GM18508 (cell line): ENCODE measurements at regions not wholly inside any gene's neighbourhood (a gene's known extent, or its start where the extent isn't known, plus 50 kb on each side); places are given as distances from the start of the nearest gene placed in this dataset.

ENCODE experiments used
- ATAC-seq: cut with Tn5 transposase; IDR thresholded peaks from one replicate; pipeline ENCODE4 v1.9.1; 2021; ENCODE audit warnings: moderate number of reproducible peaks; ENCODE audit not compliant: insufficient read depth, unreplicated experiment

DNA sequence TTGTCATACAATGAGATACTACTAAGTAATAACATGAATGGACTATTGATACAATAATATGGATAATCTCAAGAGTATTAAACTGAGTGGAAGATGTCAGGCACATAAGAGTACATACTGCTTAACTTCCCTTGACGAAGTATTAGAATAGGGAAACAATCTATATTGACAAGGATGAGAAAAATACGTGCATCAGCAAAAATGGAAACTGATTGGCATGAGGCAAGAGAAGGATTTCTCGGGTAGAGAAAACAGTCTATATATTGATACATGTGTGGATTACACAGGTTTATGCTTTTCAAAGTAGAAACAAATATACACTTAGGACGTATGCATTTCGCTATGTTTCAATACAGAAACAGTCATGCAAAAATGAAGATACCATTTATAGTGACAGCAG, 57.4 kb downstream of the PRR20E start:
- ATAC-seq: no peak

GRCh38 chr13:57250472-57250871, 83.5 kb downstream of the PRR20E start:
- no peak for ATAC-seq

- ATAC-seq: no peak
These were observed 86.6 kb downstream of the PRR20E start for GRCh38 chr13:57253551-57253950.

- ATAC-seq: no peak
These were observed 98.0 kb downstream of the PRR20E start for GRCh38 chr13:57264965-57265364.

DNA sequence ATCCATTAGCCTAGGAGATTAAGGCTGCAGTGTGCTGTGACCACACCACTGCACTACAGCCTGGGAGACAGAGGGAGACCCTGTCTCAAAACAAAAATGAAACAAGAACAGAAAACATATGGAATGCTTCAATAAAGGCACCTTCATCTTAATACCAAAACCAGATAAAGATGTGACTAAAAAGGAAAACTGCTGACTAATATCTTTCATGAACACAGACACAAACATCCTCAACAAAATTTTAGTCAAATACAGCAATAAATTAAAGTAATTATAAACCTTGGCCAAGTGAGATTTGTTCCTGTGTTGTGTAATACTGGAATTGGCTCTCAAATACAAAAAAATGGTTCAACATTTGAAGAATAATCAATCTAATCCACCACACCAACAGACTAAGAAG, 103.5 kb downstream of the PRR20E start:
- ATAC-seq: no peak

DNA sequence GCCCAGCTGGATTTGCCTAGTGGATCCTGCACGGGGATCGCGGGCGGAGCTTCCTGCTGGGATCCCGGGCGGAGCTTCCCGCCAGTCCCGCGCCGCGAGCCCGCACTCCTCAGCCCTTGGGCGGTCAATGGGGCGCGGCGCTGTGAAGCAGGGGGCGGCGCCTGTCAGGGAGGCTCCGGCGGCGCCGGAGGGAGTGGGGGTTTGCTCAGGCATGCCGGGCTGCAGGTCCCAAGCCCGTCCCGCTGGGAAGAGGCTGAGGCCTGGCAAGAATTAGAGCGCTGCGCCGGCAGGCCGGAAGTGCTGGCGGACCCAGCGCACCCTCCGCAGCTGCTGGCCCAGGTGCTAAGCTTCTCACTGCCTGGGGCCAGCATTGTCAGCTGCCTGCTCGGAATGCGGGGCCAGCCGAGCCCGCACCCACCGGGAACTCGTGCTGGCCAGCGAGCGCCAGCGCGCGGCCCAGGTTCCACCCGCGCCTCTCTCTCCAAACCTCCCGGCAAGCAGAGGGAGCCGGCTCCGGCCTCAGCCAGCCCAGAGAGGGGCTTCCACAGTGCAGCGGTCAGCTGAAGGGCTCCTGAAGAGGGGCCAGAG, 119.6 kb downstream of the PRR20E start:
- no peak for ATAC-seq

DNA sequence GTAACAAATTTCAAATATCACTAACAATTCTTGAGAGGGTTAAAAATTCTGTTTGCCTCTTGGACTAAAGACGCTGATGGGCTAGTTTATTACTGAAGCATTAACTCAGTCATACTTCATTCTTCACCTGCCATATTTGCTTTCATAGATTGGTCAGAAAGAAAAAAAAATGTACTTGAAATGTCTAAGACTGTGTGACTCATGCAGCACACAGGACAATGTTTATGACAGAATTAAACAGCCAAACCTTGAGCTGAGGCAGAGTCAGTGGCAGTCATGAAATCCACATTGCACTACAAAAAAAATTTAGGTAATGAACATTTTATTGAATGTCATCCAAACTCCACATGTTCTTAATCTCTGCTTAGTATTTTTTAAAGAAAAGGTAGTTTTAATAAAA, 135.6 kb downstream of the PRR20E start:
- no peak for ATAC-seq

DNA sequence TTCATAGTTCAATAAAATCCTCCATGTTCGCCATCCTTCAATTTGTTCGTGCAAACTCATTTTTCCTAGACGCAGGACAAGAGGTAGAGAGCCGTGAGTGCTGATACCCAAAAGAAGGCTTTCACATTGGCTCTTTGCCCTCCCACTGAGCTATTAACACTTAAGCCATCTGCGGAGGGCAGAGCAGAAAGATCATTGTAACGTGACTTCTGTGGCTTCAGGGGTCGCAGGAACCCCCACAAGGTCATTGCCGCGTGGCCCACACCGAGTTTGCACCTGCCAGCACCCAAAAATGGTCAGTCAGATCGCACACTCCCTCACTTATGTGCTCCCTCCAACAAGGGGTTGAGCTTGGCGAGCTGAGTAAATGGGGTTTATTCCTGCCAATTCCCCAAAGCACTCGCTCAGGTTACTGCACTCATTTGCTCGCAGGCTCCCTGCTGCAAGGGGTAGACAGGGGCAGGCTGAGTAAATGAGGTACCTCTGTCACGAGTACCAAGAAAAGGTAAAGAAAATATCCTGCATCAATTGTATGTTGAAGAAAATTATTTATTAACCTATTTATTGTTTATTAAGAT, 144.1 kb downstream of the PRR20E start:
- no peak for ATAC-seq

GRCh38 chr13:57314897-57315520, 148.0 kb downstream of the PRR20E start:
- ATAC-seq: no peak

- ATAC-seq: no peak
These were observed 159.5 kb downstream of the PRR20E start for GRCh38 chr13:57326532-57326931.

DNA sequence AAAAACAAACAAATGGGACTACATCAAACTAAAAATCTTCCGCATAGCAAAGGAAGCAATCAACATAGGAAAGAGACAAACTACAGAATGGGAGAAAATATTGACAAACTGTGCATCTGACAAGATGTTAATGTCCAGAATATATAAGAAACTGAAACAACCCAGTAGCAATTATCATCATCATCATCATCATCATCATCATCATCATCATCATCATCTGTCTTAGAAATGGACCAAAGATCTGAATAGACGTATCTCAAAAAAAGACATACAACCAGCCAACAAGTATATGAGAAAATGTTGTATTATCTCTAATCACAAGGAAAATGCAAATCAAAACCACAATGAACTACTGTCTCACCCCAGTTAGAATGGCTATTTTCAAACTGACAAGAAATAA, 173.9 kb downstream of the PRR20E start:
- no peak for ATAC-seq

- ATAC-seq: no peak
These were observed 178.5 kb downstream of the PRR20E start for GRCh38 chr13:57345526-57345925.

GRCh38 chr13:57346786-57347185, 179.8 kb downstream of the PRR20E start:
- no peak for ATAC-seq

GRCh38 chr13:57352114-57352513, 185.1 kb downstream of the PRR20E start:
- no peak for ATAC-seq

GRCh38 chr13:57353831-57354230, 186.8 kb downstream of the PRR20E start:
- no peak for ATAC-seq

DNA sequence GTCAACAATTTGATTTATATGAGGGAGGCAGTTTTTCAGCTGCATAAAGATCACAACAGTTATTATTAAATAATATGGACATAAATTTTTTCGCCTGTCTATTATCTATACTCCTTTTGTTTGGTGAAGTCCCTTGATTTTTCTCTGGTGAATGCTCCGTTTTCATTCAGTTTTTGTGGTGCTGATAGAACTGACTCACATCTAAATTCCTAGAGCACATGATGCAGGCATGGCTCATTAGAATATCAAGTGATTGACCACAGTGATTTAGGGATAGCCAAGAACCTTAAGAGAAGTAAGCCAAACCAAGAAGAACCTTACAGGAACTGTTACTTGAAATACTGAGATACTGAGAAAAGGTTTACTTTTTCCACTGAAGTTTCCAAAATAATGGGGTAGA, 208.9 kb downstream of the PRR20E start:
- ATAC-seq: no peak

- ATAC-seq: no peak
These were observed 223.2 kb upstream of the PCDH17 start for GRCh38 chr13:57408312-57408711.

- no peak for ATAC-seq
These were observed 222.4 kb upstream of the PCDH17 start for GRCh38 chr13:57409121-57409520.

- no peak for ATAC-seq
These were observed 221.9 kb upstream of the PCDH17 start for GRCh38 chr13:57409656-57410055.

DNA sequence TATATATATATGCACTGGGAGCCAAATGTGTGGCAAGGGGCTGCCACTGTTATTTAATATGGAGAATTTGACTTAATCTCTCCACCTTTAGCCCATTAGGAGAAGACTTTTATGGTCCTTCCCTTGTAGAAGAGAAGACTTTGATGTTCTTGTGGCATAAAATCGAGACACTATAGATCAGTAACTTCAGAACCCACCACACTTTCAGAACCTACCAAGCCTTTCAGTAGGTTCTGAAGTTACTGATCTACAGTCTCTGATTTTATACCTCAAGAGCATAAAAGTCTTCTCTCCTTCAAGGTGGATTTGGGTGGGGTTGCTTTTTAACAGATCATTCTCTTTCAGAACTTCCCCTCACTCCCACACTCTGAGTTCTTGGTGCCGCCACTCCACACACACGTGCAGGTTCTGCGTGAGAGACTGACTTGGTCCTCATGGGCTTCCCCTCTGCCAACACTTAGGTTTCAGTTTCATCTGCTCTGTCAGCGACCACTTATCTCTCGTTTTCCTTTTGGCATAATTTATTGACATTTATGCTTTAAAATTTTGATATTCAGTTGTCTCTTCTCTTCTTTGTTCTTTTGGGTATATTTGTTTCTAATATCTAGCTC, 213.4 kb upstream of the PCDH17 start:
- ATAC-seq: peak; percentile 78

DNA sequence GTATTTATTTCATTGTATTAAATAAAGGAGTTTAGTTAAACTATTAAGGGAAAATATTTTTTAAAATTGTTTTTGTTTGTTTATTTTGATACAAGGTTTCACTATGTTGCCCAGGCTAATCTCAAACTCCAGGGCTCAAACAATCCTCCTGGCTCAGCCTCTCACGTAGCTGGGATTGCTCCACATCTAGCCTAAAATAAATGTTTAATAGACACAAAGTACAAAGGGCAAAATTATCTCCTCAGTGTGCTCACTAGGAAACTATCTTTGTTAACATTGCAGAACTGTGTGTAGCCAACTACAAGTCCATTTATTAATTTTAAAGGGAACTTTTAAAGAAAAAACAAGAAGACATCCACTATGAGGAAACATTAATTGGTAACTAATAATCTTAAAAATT, 207.2 kb upstream of the PCDH17 start:
- no peak for ATAC-seq

GRCh38 chr13:57425531-57425930, 206.0 kb upstream of the PCDH17 start:
- no peak for ATAC-seq
